ENCODE measurements at regions not wholly inside any gene's neighbourhood (a gene's known extent, or its start where the extent isn't known, plus 50 kb on each side); places are given as distances from the start of the nearest gene placed in this dataset.

GRCh38 chr6:16927205-16927604 is 165.9 kb upstream of the ATXN1 start:
- intact Hi-C loops (cut with DNase I), result no loop called here
- H3K36me3 ChIP-seq, result no peaks in the 10 kb centered on the region
- H3K27me3 ChIP-seq, result no peaks in the 10 kb centered on the region
- H3K4me1 ChIP-seq, result no peaks in the 10 kb centered on the region
- no peak overlapping the region for H3K4me3 ChIP-seq
- H3K27ac ChIP-seq, result no peak overlapping the region
- no peak for DNase-seq
- no peaks in the 10 kb centered on the region for H3K9me3 ChIP-seq
- ATAC-seq, result no peak
- TF ChIP-seq, protein P1, sequence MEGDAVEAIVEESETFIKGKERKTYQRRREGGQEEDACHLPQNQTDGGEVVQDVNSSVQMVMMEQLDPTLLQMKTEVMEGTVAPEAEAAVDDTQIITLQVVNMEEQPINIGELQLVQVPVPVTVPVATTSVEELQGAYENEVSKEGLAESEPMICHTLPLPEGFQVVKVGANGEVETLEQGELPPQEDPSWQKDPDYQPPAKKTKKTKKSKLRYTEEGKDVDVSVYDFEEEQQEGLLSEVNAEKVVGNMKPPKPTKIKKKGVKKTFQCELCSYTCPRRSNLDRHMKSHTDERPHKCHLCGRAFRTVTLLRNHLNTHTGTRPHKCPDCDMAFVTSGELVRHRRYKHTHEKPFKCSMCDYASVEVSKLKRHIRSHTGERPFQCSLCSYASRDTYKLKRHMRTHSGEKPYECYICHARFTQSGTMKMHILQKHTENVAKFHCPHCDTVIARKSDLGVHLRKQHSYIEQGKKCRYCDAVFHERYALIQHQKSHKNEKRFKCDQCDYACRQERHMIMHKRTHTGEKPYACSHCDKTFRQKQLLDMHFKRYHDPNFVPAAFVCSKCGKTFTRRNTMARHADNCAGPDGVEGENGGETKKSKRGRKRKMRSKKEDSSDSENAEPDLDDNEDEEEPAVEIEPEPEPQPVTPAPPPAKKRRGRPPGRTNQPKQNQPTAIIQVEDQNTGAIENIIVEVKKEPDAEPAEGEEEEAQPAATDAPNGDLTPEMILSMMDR (IDR thresholded peaks at IDR 0.05), result no peak

- H3K27ac ChIP-seq, result no peak overlapping the region
- no peaks in the 10 kb centered on the region for H3K36me3 ChIP-seq
- no peak overlapping the region for H3K4me3 ChIP-seq
- DNase-seq (no peak), ATAC-seq (no peak)
- H3K27me3 ChIP-seq, result no peaks in the 10 kb centered on the region
- H3K4me1 ChIP-seq, result no peaks in the 10 kb centered on the region
- intact Hi-C loops (cut with DNase I), result no loop called here
- no peaks in the 10 kb centered on the region for H3K9me3 ChIP-seq
- TF ChIP-seq, protein P1 (IDR thresholded peaks at IDR 0.05), result no peak
Measured at GRCh38 chr6:16925461-16925860, 164.2 kb upstream of the ATXN1 start.

DNA sequence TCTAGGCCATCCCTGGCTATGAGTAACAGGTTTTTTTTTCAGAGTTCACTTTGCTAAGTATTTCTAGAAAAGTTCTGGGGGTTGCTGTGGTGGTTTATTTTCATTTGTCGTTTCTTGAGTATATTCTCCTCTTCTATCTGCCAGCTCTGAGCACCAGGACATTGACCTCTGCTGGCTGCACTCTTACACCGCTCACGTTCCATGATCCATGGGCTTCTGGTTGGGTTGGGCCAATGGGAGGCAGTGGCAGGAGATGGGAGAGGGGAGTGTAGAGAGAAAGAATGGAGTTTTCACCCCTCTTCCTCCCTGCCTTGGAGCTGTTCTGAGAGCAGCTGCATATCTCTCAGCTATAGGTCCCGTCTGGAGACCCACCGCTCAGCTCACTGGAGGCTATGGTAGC is 161.0 kb upstream of the ATXN1 start:
- DNase-seq (no peak), ATAC-seq (no peak)
- H3K9me3 ChIP-seq, result no peaks in the 10 kb centered on the region
- H3K4me3 ChIP-seq, result no peak overlapping the region
- H3K27ac ChIP-seq, result no peak overlapping the region
- TF ChIP-seq, protein P1 (IDR thresholded peaks at IDR 0.05), result no peak
- intact Hi-C loops (cut with DNase I), result no loop called here
- no peaks in the 10 kb centered on the region for H3K36me3 ChIP-seq
- no peaks in the 10 kb centered on the region for H3K27me3 ChIP-seq
- no peaks in the 10 kb centered on the region for H3K4me1 ChIP-seq

DNA sequence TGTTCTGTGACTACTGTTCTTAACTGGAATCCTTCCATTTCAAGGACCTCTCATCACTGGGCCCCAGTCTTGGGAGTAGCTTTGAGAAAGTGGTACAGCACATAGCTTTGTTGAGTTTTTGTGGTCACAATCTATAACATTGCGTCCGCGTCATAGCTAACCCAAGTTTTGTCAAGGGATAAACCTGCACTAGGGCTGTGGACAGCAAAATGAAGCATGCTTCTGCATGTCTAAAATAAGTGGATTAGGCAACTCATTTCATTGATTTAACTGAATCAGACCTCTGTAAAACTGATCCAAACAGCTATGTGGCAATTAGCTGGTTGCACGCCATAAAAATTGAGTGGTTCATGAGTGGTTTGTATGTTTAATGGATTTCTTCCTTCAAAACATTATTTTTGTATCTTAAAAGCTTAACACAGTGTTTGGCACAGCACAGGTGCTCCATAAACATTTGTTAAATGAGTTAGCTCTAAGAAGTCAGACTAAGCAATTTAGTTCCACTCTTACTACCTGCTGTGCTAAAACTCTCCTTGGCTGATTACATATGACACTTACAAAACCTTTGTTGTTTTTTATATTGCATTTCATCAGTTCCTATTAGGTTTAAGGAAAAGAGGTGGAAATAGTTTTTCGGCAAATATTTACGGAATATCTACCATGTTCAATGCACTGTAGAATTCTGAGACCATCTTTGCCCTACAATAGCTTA is 160.3 kb upstream of the ATXN1 start:
- no peaks in the 10 kb centered on the region for H3K9me3 ChIP-seq
- no peak overlapping the region for H3K4me3 ChIP-seq
- ATAC-seq, result no peak
- TF ChIP-seq, protein P1 (IDR thresholded peaks at IDR 0.05), result no peak
- H3K36me3 ChIP-seq, result no peaks in the 10 kb centered on the region
- DNase-seq, result no peak
- H3K4me1 ChIP-seq, result no peaks in the 10 kb centered on the region
- H3K27ac ChIP-seq, result no peak overlapping the region
- intact Hi-C loops (cut with DNase I), result no loop called here
- H3K27me3 ChIP-seq, result no peaks in the 10 kb centered on the region

DNA sequence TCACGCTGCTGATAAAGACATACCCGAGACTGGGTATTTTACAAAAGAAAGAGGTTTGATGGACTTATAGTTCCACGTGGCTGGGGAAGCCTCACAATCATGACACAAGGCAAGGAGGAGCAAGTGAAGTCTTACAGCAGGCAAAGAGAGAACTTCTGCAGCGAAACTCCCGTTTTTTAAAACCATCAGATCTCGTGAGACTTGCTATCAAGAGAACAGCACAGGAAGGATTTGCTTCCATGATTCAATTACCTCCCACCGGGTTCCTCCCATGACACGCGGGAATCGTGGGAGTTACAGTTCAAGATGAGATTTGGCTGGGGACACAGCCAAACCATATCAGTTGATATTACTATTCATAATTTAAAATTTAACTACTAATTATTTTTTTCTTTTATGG is 157.3 kb upstream of the ATXN1 start:
- no peak for DNase-seq
- no peak overlapping the region for H3K4me3 ChIP-seq
- intact Hi-C loops (cut with DNase I), result no loop called here
- H3K9me3 ChIP-seq, result peaks cover 9% of the 10 kb centered on the region
- H3K27me3 ChIP-seq, result no peaks in the 10 kb centered on the region
- no peak overlapping the region for H3K27ac ChIP-seq
- ATAC-seq, result no peak
- H3K36me3 ChIP-seq, result no peaks in the 10 kb centered on the region
- TF ChIP-seq, protein P1 (IDR thresholded peaks at IDR 0.05), result no peak
- H3K4me1 ChIP-seq, result no peaks in the 10 kb centered on the region

- Histone ChIP-seq H3K27ac (no peak overlapping the region), H3K9me3 (peaks cover 14% of the 10 kb centered on the region), H3K4me1 (no peaks in the 10 kb centered on the region), H3K27me3 (no peaks in the 10 kb centered on the region), H3K36me3 (no peaks in the 10 kb centered on the region), H3K4me3 (no peak overlapping the region)
- intact Hi-C loops (cut with DNase I), result no loop called here
- DNase-seq, result no peak
- ATAC-seq, result no peak
- TF ChIP-seq, protein P1 (IDR thresholded peaks at IDR 0.05), result no peak
Measured at GRCh38 chr6:16914184-16914583, 152.9 kb upstream of the ATXN1 start.
